Duodenal mucosa (tissue), 2 donors: ENCODE measurements at regions not wholly inside any gene's neighbourhood (a gene's known extent, or its start where the extent isn't known, plus 50 kb on each side); places are given as distances from the start of the nearest gene placed in this dataset.

Experiments used
- H3K27ac ChIP-seq: one replicate; pipeline ENCODE4 v1.7.0; 2013; ENCODE audit warnings: low read depth, low read length
- H3K27me3 ChIP-seq, 2 donors: one replicate each; pipeline ENCODE4 v1.7.0; 2013; ENCODE audit warnings: low read length in 2 of 2, control low read depth in 1 of 2; ENCODE audit not compliant: insufficient read depth in 2 of 2, control insufficient read depth in 1 of 2
- H3K36me3 ChIP-seq, 2 donors: one replicate each; pipeline ENCODE4 v1.7.0; 2013; ENCODE audit warnings: low read length in 2 of 2, control low read depth in 1 of 2; ENCODE audit not compliant: insufficient read depth in 2 of 2, control insufficient read depth in 1 of 2
- H3K4me1 ChIP-seq, 2 donors: one replicate each; pipeline ENCODE4 v1.7.0; 2013; ENCODE audit warnings: low read length in 2 of 2, control low read depth in 1 of 2; ENCODE audit not compliant: insufficient read depth in 2 of 2, control insufficient read depth in 1 of 2
- H3K4me3 ChIP-seq, 2 donors: one replicate each; pipeline ENCODE4 v1.7.0; 2013; ENCODE audit warnings: low read length in 2 of 2, low read depth in 1 of 2
- H3K9ac ChIP-seq, 2 donors: one replicate each; pipeline ENCODE4 v1.7.0; 2013; ENCODE audit warnings: low read length in 2 of 2, low read depth in 1 of 2
- H3K9me3 ChIP-seq, 2 donors: one replicate each; pipeline ENCODE4 v1.7.0; 2013; ENCODE audit warnings: low read length in 2 of 2, control low read depth in 1 of 2; ENCODE audit not compliant: control insufficient read depth in 1 of 2

GRCh38 chr2:56749152-56749752 lies 565.5 kb downstream of the CCDC85A start:
- Histone ChIP-seq H3K4me3 (no peak overlapping the region), H3K4me1 (no peaks in the 10 kb centered on the region), H3K27me3 (no peaks in the 10 kb centered on the region), H3K36me3 (no peaks in the 10 kb centered on the region), H3K9me3 (no peaks in the 10 kb centered on the region), H3K9ac (no peak overlapping the region), H3K27ac (no peak overlapping the region)

GRCh38 chr2:56753182-56753581 lies 569.4 kb downstream of the CCDC85A start:
- H3K4me3 ChIP-seq = no peak overlapping the region
- no peaks in the 10 kb centered on the region for H3K4me1 ChIP-seq
- no peaks in the 10 kb centered on the region for H3K9me3 ChIP-seq
- H3K9ac ChIP-seq = no peak overlapping the region
- no peaks in the 10 kb centered on the region for H3K36me3 ChIP-seq
- H3K27me3 ChIP-seq = no peaks in the 10 kb centered on the region
- H3K27ac ChIP-seq = no peak overlapping the region

- Histone ChIP-seq H3K9ac (no peak overlapping the region), H3K9me3 (no peaks in the 10 kb centered on the region), H3K36me3 (no peaks in the 10 kb centered on the region), H3K4me1 (no peaks in the 10 kb centered on the region), H3K27me3 (no peaks in the 10 kb centered on the region), H3K4me3 (no peak overlapping the region), H3K27ac (no peak overlapping the region)
Observed at GRCh38 chr2:56754066-56754615, 570.4 kb downstream of the CCDC85A start.

- no peak overlapping the region for H3K9ac ChIP-seq
- no peaks in the 10 kb centered on the region for H3K9me3 ChIP-seq
- no peak overlapping the region for H3K27ac ChIP-seq
- no peaks in the 10 kb centered on the region for H3K27me3 ChIP-seq
- no peak overlapping the region for H3K4me3 ChIP-seq
- H3K36me3 ChIP-seq = no peaks in the 10 kb centered on the region
- no peaks in the 10 kb centered on the region for H3K4me1 ChIP-seq
Observed at GRCh38 chr2:56754627-56755026, 570.8 kb downstream of the CCDC85A start.

GRCh38 chr2:56757884-56758545 lies 574.2 kb downstream of the CCDC85A start:
- Histone ChIP-seq H3K36me3 (no peaks in the 10 kb centered on the region), H3K9ac (no peak overlapping the region), H3K4me3 (no peak overlapping the region), H3K9me3 (no peaks in the 10 kb centered on the region), H3K27ac (no peak overlapping the region), H3K27me3 (no peaks in the 10 kb centered on the region), H3K4me1 (no peaks in the 10 kb centered on the region)

GRCh38 chr2:56763683-56764082 lies 579.9 kb downstream of the CCDC85A start:
- no peaks in the 10 kb centered on the region for H3K27me3 ChIP-seq
- no peaks in the 10 kb centered on the region for H3K9me3 ChIP-seq
- H3K9ac ChIP-seq = no peak overlapping the region
- H3K27ac ChIP-seq = no peak overlapping the region
- H3K4me3 ChIP-seq = no peak overlapping the region
- H3K4me1 ChIP-seq = no peaks in the 10 kb centered on the region
- no peaks in the 10 kb centered on the region for H3K36me3 ChIP-seq

- H3K9me3 ChIP-seq = no peaks in the 10 kb centered on the region
- H3K27ac ChIP-seq = no peak overlapping the region
- no peak overlapping the region for H3K9ac ChIP-seq
- no peak overlapping the region for H3K4me3 ChIP-seq
- H3K36me3 ChIP-seq = no peaks in the 10 kb centered on the region
- H3K4me1 ChIP-seq = no peaks in the 10 kb centered on the region
- H3K27me3 ChIP-seq = no peaks in the 10 kb centered on the region
Observed at GRCh38 chr2:56768973-56769372, 585.2 kb downstream of the CCDC85A start.

GRCh38 chr2:56770490-56770889 lies 586.7 kb downstream of the CCDC85A start:
- H3K4me3 ChIP-seq = no peak overlapping the region
- no peak overlapping the region for H3K9ac ChIP-seq
- H3K9me3 ChIP-seq = no peaks in the 10 kb centered on the region
- no peak overlapping the region for H3K27ac ChIP-seq
- no peaks in the 10 kb centered on the region for H3K36me3 ChIP-seq
- H3K27me3 ChIP-seq = no peaks in the 10 kb centered on the region
- no peaks in the 10 kb centered on the region for H3K4me1 ChIP-seq

GRCh38 chr2:56784046-56784445 lies 600.3 kb downstream of the CCDC85A start:
- Histone ChIP-seq H3K4me1 (no peaks in the 10 kb centered on the region), H3K9me3 (no peaks in the 10 kb centered on the region), H3K4me3 (no peak overlapping the region), H3K9ac (no peak overlapping the region), H3K36me3 (no peaks in the 10 kb centered on the region), H3K27ac (no peak overlapping the region), H3K27me3 (no peaks in the 10 kb centered on the region)

GRCh38 chr2:56801214-56801613 lies 617.4 kb downstream of the CCDC85A start:
- no peak overlapping the region for H3K9ac ChIP-seq
- no peak overlapping the region for H3K4me3 ChIP-seq
- no peaks in the 10 kb centered on the region for H3K36me3 ChIP-seq
- H3K4me1 ChIP-seq = no peaks in the 10 kb centered on the region
- H3K27me3 ChIP-seq = no peaks in the 10 kb centered on the region
- H3K27ac ChIP-seq = no peak overlapping the region
- no peaks in the 10 kb centered on the region for H3K9me3 ChIP-seq
